AG09309 (cell line): ENCODE measurements at regions not wholly inside any gene's neighbourhood (a gene's known extent, or its start where the extent isn't known, plus 50 kb on each side); places are given as distances from the start of the nearest gene placed in this dataset.

Source experiments
- DNase-seq: peaks from one replicate; pipeline ENCODE4 v3.0.0-alpha.2; 2010; ENCODE audit warnings: low read depth
- H3K4me3 ChIP-seq: 2 replicates; pipeline ENCODE4 v1.5.1; 2011; ENCODE audit warnings: mild to moderate bottlenecking, low read depth, low read length, moderate library complexity; ENCODE audit not compliant: control insufficient read depth
- CTCF ChIP-seq: IDR thresholded peaks from 2 replicates; pipeline ENCODE4 v1.5.1; 2011; ENCODE audit warnings: mild to moderate bottlenecking, low read depth, low read length, inconsistent platforms; ENCODE audit not compliant: insufficient read depth, control insufficient read depth; ENCODE audit errors: missing control alignments

- no peak for DNase-seq
- H3K4me3 ChIP-seq = no peak overlapping the region
- TF ChIP-seq CTCF = no peak
Measured at GRCh38 chr1:94362466-94363058, 55.6 kb upstream of the ABCD3 start.

GRCh38 chr1:94358630-94359599, 59.3 kb upstream of the ABCD3 start:
- no peak for TF ChIP-seq CTCF
- DNase-seq = no peak
- H3K4me3 ChIP-seq = no peak overlapping the region

- no peak overlapping the region for H3K4me3 ChIP-seq
- DNase-seq = no peak
- TF ChIP-seq CTCF = no peak
Measured at GRCh38 chr1:94357661-94358060, 60.5 kb upstream of the ABCD3 start.

GRCh38 chr1:94355485-94355980, 62.7 kb upstream of the ABCD3 start:
- H3K4me3 ChIP-seq = no peak overlapping the region
- DNase-seq = no peak
- no peak for TF ChIP-seq CTCF

GRCh38 chr1:94351481-94351880, 66.7 kb upstream of the ABCD3 start:
- no peak for TF ChIP-seq CTCF

GRCh38 chr1:94350350-94350924, 67.8 kb upstream of the ABCD3 start:
- TF ChIP-seq CTCF = no peak
- DNase-seq = no peak
- no peak overlapping the region for H3K4me3 ChIP-seq

More at GRCh38 chr1:94351481-94351880, 66.7 kb upstream of the ABCD3 start:
- no peak overlapping the region for H3K4me3 ChIP-seq
- no peak for DNase-seq
